ENCODE measurements at regions not wholly inside any gene's neighbourhood (a gene's known extent, or its start where the extent isn't known, plus 50 kb on each side); places are given as distances from the start of the nearest gene placed in this dataset.

DNA sequence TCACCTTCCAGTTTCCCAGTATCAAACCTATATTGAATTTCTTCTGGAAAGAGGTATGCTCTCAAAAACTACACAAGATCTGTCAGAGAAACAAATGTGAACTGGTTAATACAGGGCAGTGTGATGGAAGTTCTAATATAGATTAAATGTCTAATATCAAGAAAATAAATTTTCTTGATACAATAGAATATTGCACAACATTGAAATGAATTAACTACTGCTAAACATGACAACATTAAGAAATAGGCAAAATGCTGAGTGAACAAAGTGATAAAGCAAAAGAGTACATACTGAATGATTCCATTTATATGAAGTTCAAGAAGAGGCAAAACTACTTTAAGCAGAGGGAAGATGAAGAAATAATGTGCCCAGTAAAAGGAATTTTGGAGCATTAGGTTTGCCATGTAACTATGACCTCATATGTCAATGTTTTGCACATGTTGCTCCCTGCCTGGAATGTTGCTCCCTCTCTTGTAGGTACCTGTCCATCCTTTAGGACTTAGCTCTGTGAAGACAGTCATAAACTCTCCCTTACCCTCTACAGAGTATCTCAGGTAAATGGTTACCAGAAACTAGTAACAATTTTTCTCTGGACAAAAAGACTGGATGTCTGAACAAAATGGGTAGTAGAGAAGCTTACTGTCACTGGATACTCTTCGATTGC is 339.0 kb downstream of the RAD51AP2 start:
- Histone ChIP-seq H3K9me3 (no peaks in the 10 kb centered on the region), H3K36me3 (no peaks in the 10 kb centered on the region), H3K4me3 (no peak overlapping the region), H3K27me3 (no peaks in the 10 kb centered on the region), H3K27ac (no peak overlapping the region), H3K4me1 (no peaks in the 10 kb centered on the region)
- intact Hi-C loops (cut with DNase I; ENCODE audit: low total_unique reads): no loop called here
- TF ChIP-seq POLR2A (IDR thresholded peaks at IDR 0.05): no peak
- no peak for TF ChIP-seq POLR2AphosphoS5 (IDR thresholded peaks at IDR 0.05)
- TF ChIP-seq, protein P1, sequence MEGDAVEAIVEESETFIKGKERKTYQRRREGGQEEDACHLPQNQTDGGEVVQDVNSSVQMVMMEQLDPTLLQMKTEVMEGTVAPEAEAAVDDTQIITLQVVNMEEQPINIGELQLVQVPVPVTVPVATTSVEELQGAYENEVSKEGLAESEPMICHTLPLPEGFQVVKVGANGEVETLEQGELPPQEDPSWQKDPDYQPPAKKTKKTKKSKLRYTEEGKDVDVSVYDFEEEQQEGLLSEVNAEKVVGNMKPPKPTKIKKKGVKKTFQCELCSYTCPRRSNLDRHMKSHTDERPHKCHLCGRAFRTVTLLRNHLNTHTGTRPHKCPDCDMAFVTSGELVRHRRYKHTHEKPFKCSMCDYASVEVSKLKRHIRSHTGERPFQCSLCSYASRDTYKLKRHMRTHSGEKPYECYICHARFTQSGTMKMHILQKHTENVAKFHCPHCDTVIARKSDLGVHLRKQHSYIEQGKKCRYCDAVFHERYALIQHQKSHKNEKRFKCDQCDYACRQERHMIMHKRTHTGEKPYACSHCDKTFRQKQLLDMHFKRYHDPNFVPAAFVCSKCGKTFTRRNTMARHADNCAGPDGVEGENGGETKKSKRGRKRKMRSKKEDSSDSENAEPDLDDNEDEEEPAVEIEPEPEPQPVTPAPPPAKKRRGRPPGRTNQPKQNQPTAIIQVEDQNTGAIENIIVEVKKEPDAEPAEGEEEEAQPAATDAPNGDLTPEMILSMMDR (IDR thresholded peaks at IDR 0.05): no peak
- no peak for DNase-seq (ENCODE audit: low spot score in 2 of 2)

DNA sequence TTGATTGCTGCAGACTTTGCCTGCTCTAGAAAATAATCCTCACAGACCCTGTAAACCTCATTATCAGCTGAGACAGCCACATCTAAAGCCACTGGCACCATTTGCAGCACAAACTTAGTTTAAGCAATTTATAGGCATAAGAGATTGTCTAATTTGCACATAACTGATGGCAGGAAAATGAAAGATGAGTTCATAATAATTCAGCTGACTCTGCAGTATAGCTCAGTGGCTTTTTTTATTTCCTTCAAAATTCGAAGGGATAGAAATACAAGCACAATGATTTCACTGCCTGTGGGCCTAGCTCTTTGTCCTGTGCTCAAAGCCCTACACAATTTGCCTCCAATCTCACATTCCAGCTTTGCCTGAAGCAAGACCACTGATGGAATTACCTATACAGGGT is 341.2 kb downstream of the RAD51AP2 start:
- no peak overlapping the region for H3K27ac ChIP-seq
- TF ChIP-seq POLR2AphosphoS5 (IDR thresholded peaks at IDR 0.05): no peak
- TF ChIP-seq, protein P1 (IDR thresholded peaks at IDR 0.05): no peak
- no peak for TF ChIP-seq POLR2A (IDR thresholded peaks at IDR 0.05)
- no peak for DNase-seq (ENCODE audit: low spot score in 2 of 2)
- no peaks in the 10 kb centered on the region for H3K27me3 ChIP-seq
- H3K36me3 ChIP-seq: no peaks in the 10 kb centered on the region
- no peaks in the 10 kb centered on the region for H3K4me1 ChIP-seq
- no peak overlapping the region for H3K4me3 ChIP-seq
- intact Hi-C loops (cut with DNase I; ENCODE audit: low total_unique reads): no loop called here
- no peaks in the 10 kb centered on the region for H3K9me3 ChIP-seq

DNA sequence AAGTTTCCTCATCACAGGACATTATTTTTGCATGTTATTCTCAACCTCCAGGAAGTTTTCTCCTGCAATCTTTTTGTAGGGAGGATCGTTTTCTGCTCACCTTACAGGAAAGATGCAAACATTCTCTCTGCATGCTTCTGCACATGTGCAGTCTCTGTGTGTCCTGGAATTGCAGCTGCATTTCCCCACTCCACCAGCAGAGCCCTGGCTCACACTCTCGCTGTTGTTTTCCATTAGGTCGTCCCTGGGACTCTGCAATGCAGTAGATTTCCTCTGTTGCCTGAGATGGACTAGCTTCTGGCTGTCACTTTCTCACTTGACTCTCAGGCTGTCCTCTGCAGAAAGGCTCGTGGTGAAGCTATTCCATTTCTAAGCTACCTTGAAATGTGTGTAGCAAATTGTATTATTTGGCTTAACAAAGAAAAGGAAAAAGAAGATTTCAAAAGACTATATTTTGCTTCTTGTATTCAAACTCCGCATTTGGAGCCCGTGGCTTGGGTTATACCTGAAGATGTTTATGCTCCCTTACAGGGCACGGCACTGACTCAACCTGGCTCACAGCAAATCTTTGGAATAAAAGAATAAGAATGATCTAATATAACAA is 346.7 kb downstream of the RAD51AP2 start:
- DNase-seq (ENCODE audit: low spot score in 2 of 2): no peak
- no peaks in the 10 kb centered on the region for H3K9me3 ChIP-seq
- TF ChIP-seq POLR2AphosphoS5 (IDR thresholded peaks at IDR 0.05): no peak
- TF ChIP-seq, protein P1 (IDR thresholded peaks at IDR 0.05): peak in 2 of 3 donors; percentile 36 to 50
- H3K27me3 ChIP-seq: no peaks in the 10 kb centered on the region
- no peak overlapping the region for H3K27ac ChIP-seq
- no peaks in the 10 kb centered on the region for H3K4me1 ChIP-seq
- no peak overlapping the region for H3K4me3 ChIP-seq
- H3K36me3 ChIP-seq: no peaks in the 10 kb centered on the region
- intact Hi-C loops (cut with DNase I; ENCODE audit: low total_unique reads): no loop called here

DNA sequence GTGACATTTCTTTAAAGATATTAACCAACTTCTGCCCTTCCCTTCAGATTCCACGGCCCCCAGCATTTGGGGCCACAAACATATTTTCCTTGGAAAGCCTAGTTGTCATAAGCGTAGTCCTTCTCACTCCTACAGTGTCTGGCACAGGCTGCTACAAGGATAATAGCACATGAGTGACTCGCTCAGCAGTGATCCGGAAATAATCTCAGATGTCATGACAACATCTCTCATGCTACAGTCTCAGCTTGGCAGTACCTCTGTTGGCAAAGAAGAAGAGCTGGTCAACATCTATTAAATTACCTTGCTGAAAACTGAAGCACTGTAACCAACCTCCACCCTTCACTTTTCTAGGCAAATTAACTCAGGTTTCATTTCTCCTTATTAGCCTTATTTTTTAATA is 351.7 kb downstream of the RAD51AP2 start:
- H3K4me1 ChIP-seq: no peaks in the 10 kb centered on the region
- TF ChIP-seq POLR2AphosphoS5 (IDR thresholded peaks at IDR 0.05) (no peak), POLR2A (IDR thresholded peaks at IDR 0.05) (no peak)
- TF ChIP-seq, protein P1 (IDR thresholded peaks at IDR 0.05): no peak
- no peak for DNase-seq (ENCODE audit: low spot score in 2 of 2)
- intact Hi-C loops (cut with DNase I; ENCODE audit: low total_unique reads): no loop called here
- no peak overlapping the region for H3K4me3 ChIP-seq
- no peaks in the 10 kb centered on the region for H3K9me3 ChIP-seq
- H3K27ac ChIP-seq: no peak overlapping the region
- H3K27me3 ChIP-seq: no peaks in the 10 kb centered on the region
- no peaks in the 10 kb centered on the region for H3K36me3 ChIP-seq

DNA sequence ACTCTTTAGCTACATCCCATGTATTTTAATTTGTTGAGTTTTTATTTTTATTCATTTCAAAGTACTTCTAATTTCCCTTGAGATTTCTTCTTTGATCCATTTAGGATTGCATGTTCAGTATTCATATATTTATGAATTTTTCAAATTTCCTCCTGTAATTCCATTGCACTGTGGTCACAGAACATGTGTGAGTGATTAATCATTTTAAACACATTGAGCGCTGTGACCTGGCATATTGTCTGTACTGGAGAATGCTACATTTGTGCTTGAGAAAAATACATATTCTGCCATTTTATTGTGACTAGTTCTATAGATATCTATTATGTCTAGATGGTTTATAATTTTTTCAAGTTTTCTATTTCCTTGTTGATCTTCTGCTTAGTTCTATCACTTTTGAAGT is 353.7 kb downstream of the RAD51AP2 start:
- no peaks in the 10 kb centered on the region for H3K9me3 ChIP-seq
- H3K4me3 ChIP-seq: no peak overlapping the region
- intact Hi-C loops (cut with DNase I; ENCODE audit: low total_unique reads): no loop called here
- DNase-seq (ENCODE audit: low spot score in 2 of 2): no peak
- no peaks in the 10 kb centered on the region for H3K36me3 ChIP-seq
- no peak overlapping the region for H3K27ac ChIP-seq
- TF ChIP-seq POLR2A (IDR thresholded peaks at IDR 0.05): no peak
- TF ChIP-seq, protein P1 (IDR thresholded peaks at IDR 0.05): no peak
- no peak for TF ChIP-seq POLR2AphosphoS5 (IDR thresholded peaks at IDR 0.05)
- no peaks in the 10 kb centered on the region for H3K27me3 ChIP-seq
- H3K4me1 ChIP-seq: no peaks in the 10 kb centered on the region
